ENCODE measurements at regions not wholly inside any gene's neighbourhood (a gene's known extent, or its start where the extent isn't known, plus 50 kb on each side); places are given as distances from the start of the nearest gene placed in this dataset.
"Not testable (repeated sequence)": the region's sequence is repeated elsewhere in the genome, so short reads cannot be mapped to it uniquely, and the experiment has no call there.

- DNase-seq: no peak
Observed at GRCh38 chrX:69431420-69431819, 72.7 kb upstream of the NALF2 start.

- no peak for DNase-seq
Observed at GRCh38 chrX:69430785-69431184, 73.3 kb upstream of the NALF2 start.

GRCh38 chrX:69429339-69430015 lies 74.6 kb upstream of the NALF2 start:
- DNase-seq: no peak

GRCh38 chrX:69428216-69428615 lies 75.9 kb upstream of the NALF2 start:
- no peak for DNase-seq

- DNase-seq: no peak
Observed at GRCh38 chrX:69424910-69425309, 79.2 kb upstream of the NALF2 start.

GRCh38 chrX:69424161-69424560 lies 80.0 kb upstream of the NALF2 start:
- no peak for DNase-seq

- DNase-seq: not testable (repeated sequence)
Observed at GRCh38 chrX:69422208-69422607, 81.9 kb upstream of the NALF2 start.

GRCh38 chrX:69415698-69416097 lies 88.4 kb upstream of the NALF2 start:
- no peak for DNase-seq

- DNase-seq: no peak
Observed at GRCh38 chrX:69412661-69413060, 91.5 kb upstream of the NALF2 start.

- DNase-seq: no peak
Observed at GRCh38 chrX:69398881-69399280, 105.2 kb upstream of the NALF2 start.

- DNase-seq: no peak
Observed at GRCh38 chrX:69396916-69397315, 107.2 kb upstream of the NALF2 start.

GRCh38 chrX:69395306-69395705 lies 108.8 kb upstream of the NALF2 start:
- DNase-seq: no peak

GRCh38 chrX:69389101-69389501 lies 115.0 kb upstream of the NALF2 start:
- no peak for DNase-seq

- DNase-seq: no peak
Observed at GRCh38 chrX:69388526-69388925, 115.6 kb upstream of the NALF2 start.

- peak; percentile 22 for DNase-seq
Observed at GRCh38 chrX:69387567-69388487, 116.3 kb upstream of the NALF2 start.

GRCh38 chrX:69386681-69387080 lies 117.4 kb upstream of the NALF2 start:
- no peak for DNase-seq

GRCh38 chrX:69379412-69379811 lies 124.7 kb upstream of the NALF2 start:
- DNase-seq: no peak

GRCh38 chrX:69374569-69374968 lies 129.6 kb upstream of the NALF2 start:
- DNase-seq: no peak

- no peak for DNase-seq
Observed at GRCh38 chrX:69372435-69372834, 131.7 kb upstream of the NALF2 start.

GRCh38 chrX:69371159-69371558 lies 133.0 kb upstream of the NALF2 start:
- DNase-seq: no peak

GRCh38 chrX:69369999-69370398 lies 134.1 kb upstream of the NALF2 start:
- no peak for DNase-seq

GRCh38 chrX:69366183-69366582 lies 137.9 kb upstream of the NALF2 start:
- no peak for DNase-seq

- DNase-seq: no peak
Observed at GRCh38 chrX:69365755-69366154, 138.4 kb upstream of the NALF2 start.

GRCh38 chrX:69365349-69365748 lies 138.8 kb upstream of the NALF2 start:
- DNase-seq: no peak
